WTC11 (cell line): ENCODE measurements at regions not wholly inside any gene's neighbourhood (a gene's known extent, or its start where the extent isn't known, plus 50 kb on each side); places are given as distances from the start of the nearest gene placed in this dataset.
"Not testable (repeated sequence)": the region's sequence is repeated elsewhere in the genome, so short reads cannot be mapped to it uniquely, and the experiment has no call there.

ENCODE experiments used
- ATF1 ChIP-seq: sonication (generic); formaldehyde crosslinking; IDR thresholded peaks from 2 replicates; pipeline ENCODE4 v1.8.1; 2023; ENCODE audit warnings: mild to moderate bottlenecking, moderate library complexity, missing genetic modification reagents
- CREM ChIP-seq: sonication (generic); formaldehyde crosslinking; IDR thresholded peaks from 2 replicates; pipeline ENCODE4 v1.8.1; 2022; ENCODE audit warnings: mild to moderate bottlenecking, missing genetic modification reagents, moderate library complexity
- ETV6 ChIP-seq: sonication (generic); formaldehyde crosslinking; IDR thresholded peaks from 2 replicates; pipeline ENCODE4 v1.8.1; 2022; ENCODE audit warnings: mild to moderate bottlenecking, missing genetic modification reagents
- PRRX2 ChIP-seq: fragments of 250-450 bp; sonication (Bioruptor Pico); IDR thresholded peaks from 2 replicates; pipeline ENCODE4 v1.8.0; 2021; ENCODE audit warnings: mild to moderate bottlenecking
- SP1 ChIP-seq: sonication (generic); formaldehyde crosslinking; conservative IDR thresholded peaks from 2 replicates; pipeline ENCODE4 v1.8.1; 2022; ENCODE audit warnings: missing genetic modification reagents
- ZBTB21 ChIP-seq: sonication (generic); formaldehyde crosslinking; IDR thresholded peaks from 2 replicates; pipeline ENCODE4 v1.8.1; 2023; ENCODE audit warnings: mild to moderate bottlenecking, missing genetic modification reagents, borderline replicate concordance
- ZNF138 ChIP-seq: sonication (generic); formaldehyde crosslinking; conservative IDR thresholded peaks from 2 replicates; pipeline ENCODE4 v1.8.1; 2022; ENCODE audit warnings: mild to moderate bottlenecking, moderate library complexity, missing genetic modification reagents
- TF ChIP-seq, protein P1 (sequence below): fragments of 200-600 bp; IDR thresholded peaks from 2 replicates; pipeline ENCODE4 v1.8.0; 2022; ENCODE audit warnings: antibody characterized with exemption
- TF ChIP-seq, protein P2 (sequence below): sonication (generic); formaldehyde crosslinking; IDR thresholded peaks from 2 replicates; pipeline ENCODE4 v1.8.0; 2022; ENCODE audit warnings: mild to moderate bottlenecking, missing genetic modification reagents
- TF ChIP-seq, protein P3 (sequence below): sonication (generic); formaldehyde crosslinking; IDR thresholded peaks from 2 replicates; pipeline ENCODE4 v1.8.1; 2022; ENCODE audit warnings: low read depth, mild to moderate bottlenecking, moderate library complexity, missing genetic modification reagents, borderline replicate concordance
- TF ChIP-seq, protein P4 (sequence below): sonication (generic); formaldehyde crosslinking; IDR thresholded peaks from 2 replicates; pipeline ENCODE4 v1.8.0; 2022; ENCODE audit warnings: mild to moderate bottlenecking, missing genetic modification reagents
- TF ChIP-seq, protein P5 (sequence below): sonication (generic); formaldehyde crosslinking; IDR thresholded peaks from 2 replicates; pipeline ENCODE4 v1.8.1; 2023; ENCODE audit warnings: mild to moderate bottlenecking, missing genetic modification reagents, moderate library complexity
- TF ChIP-seq, protein P6 (sequence below): sonication (generic); formaldehyde crosslinking; IDR thresholded peaks from 2 replicates; pipeline ENCODE4 v1.8.1; 2023; ENCODE audit warnings: mild to moderate bottlenecking, missing genetic modification reagents, moderate library complexity

DNA sequence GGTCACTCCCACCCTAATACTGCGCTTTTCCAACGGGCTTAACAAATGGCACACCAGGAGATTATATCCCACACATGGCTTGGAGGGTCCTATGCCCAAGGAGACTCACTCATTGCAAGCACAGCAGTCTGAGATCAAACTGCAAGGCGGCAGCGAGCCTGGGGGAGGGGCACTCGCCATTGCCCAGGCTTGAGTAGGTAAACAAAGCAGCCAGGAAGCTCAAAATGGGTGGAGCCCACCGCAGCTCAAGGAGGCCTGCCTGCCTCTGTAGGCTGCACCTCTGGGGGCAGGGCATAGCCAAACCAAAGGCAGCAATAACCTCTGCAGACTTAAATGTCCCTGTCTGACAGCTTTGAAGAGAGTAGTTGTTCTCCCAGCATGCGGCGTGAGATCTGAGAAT is 210.8 kb upstream of the MGAT5 start:
- TF ChIP-seq, protein P1, sequence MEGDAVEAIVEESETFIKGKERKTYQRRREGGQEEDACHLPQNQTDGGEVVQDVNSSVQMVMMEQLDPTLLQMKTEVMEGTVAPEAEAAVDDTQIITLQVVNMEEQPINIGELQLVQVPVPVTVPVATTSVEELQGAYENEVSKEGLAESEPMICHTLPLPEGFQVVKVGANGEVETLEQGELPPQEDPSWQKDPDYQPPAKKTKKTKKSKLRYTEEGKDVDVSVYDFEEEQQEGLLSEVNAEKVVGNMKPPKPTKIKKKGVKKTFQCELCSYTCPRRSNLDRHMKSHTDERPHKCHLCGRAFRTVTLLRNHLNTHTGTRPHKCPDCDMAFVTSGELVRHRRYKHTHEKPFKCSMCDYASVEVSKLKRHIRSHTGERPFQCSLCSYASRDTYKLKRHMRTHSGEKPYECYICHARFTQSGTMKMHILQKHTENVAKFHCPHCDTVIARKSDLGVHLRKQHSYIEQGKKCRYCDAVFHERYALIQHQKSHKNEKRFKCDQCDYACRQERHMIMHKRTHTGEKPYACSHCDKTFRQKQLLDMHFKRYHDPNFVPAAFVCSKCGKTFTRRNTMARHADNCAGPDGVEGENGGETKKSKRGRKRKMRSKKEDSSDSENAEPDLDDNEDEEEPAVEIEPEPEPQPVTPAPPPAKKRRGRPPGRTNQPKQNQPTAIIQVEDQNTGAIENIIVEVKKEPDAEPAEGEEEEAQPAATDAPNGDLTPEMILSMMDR, result not testable (repeated sequence)
- TF ChIP-seq ZBTB21 (CRISPR knock-in tag); ETV6; SP1 (CRISPR knock-in tag); CREM; ATF1 (CRISPR knock-in tag); PRRX2 (CRISPR knock-in tag); ZNF138 (CRISPR knock-in tag): not testable (repeated sequence)
- TF ChIP-seq, protein P2, sequence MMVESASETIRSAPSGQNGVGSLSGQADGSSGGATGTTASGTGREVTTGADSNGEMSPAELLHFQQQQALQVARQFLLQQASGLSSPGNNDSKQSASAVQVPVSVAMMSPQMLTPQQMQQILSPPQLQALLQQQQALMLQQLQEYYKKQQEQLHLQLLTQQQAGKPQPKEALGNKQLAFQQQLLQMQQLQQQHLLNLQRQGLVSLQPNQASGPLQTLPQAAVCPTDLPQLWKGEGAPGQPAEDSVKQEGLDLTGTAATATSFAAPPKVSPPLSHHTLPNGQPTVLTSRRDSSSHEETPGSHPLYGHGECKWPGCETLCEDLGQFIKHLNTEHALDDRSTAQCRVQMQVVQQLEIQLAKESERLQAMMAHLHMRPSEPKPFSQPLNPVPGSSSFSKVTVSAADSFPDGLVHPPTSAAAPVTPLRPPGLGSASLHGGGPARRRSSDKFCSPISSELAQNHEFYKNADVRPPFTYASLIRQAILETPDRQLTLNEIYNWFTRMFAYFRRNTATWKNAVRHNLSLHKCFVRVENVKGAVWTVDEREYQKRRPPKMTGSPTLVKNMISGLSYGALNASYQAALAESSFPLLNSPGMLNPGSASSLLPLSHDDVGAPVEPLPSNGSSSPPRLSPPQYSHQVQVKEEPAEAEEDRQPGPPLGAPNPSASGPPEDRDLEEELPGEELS (CRISPR knock-in tag), result not testable (repeated sequence)
- TF ChIP-seq, protein P3, sequence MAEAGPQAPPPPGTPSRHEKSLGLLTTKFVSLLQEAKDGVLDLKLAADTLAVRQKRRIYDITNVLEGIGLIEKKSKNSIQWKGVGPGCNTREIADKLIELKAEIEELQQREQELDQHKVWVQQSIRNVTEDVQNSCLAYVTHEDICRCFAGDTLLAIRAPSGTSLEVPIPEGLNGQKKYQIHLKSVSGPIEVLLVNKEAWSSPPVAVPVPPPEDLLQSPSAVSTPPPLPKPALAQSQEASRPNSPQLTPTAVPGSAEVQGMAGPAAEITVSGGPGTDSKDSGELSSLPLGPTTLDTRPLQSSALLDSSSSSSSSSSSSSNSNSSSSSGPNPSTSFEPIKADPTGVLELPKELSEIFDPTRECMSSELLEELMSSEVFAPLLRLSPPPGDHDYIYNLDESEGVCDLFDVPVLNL (CRISPR knock-in tag), result not testable (repeated sequence)
- TF ChIP-seq, protein P4, sequence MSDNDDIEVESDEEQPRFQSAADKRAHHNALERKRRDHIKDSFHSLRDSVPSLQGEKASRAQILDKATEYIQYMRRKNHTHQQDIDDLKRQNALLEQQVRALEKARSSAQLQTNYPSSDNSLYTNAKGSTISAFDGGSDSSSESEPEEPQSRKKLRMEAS, result not testable (repeated sequence)
- TF ChIP-seq, protein P5, sequence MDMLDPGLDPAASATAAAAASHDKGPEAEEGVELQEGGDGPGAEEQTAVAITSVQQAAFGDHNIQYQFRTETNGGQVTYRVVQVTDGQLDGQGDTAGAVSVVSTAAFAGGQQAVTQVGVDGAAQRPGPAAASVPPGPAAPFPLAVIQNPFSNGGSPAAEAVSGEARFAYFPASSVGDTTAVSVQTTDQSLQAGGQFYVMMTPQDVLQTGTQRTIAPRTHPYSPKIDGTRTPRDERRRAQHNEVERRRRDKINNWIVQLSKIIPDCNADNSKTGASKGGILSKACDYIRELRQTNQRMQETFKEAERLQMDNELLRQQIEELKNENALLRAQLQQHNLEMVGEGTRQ, result not testable (repeated sequence)
- TF ChIP-seq, protein P6, sequence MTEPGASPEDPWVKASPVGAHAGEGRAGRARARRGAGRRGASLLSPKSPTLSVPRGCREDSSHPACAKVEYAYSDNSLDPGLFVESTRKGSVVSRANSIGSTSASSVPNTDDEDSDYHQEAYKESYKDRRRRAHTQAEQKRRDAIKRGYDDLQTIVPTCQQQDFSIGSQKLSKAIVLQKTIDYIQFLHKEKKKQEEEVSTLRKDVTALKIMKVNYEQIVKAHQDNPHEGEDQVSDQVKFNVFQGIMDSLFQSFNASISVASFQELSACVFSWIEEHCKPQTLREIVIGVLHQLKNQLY, result not testable (repeated sequence)
